GM19025 (cell line): ENCODE measurements at regions not wholly inside any gene's neighbourhood (a gene's known extent, or its start where the extent isn't known, plus 50 kb on each side); places are given as distances from the start of the nearest gene placed in this dataset.

Experiments used
- ATAC-seq: cut with Tn5 transposase; IDR thresholded peaks from one replicate; pipeline ENCODE4 v1.9.1; 2021; ENCODE audit warnings: mild to moderate bottlenecking, low read depth, moderate library complexity; ENCODE audit not compliant: unreplicated experiment

GRCh38 chr10:56782503-56782902 is 421.4 kb upstream of the ZWINT start:
- ATAC-seq = no peak

- no peak for ATAC-seq
Observed at GRCh38 chr10:56771343-56771742, 410.3 kb upstream of the ZWINT start.

- ATAC-seq = no peak
Observed at GRCh38 chr10:56763090-56763489, 402.0 kb upstream of the ZWINT start.

- no peak for ATAC-seq
Observed at GRCh38 chr10:56745490-56745889, 384.4 kb upstream of the ZWINT start.

- no peak for ATAC-seq
Observed at GRCh38 chr10:56728349-56728748, 367.3 kb upstream of the ZWINT start.

GRCh38 chr10:56722912-56723311 is 361.9 kb upstream of the ZWINT start:
- no peak for ATAC-seq

- ATAC-seq = no peak
Observed at GRCh38 chr10:56715262-56715661, 354.2 kb upstream of the ZWINT start.

- ATAC-seq = no peak
Observed at GRCh38 chr10:56698506-56698905, 337.4 kb upstream of the ZWINT start.

GRCh38 chr10:56679578-56679977 is 318.5 kb upstream of the ZWINT start:
- ATAC-seq = no peak

GRCh38 chr10:56662765-56663447 is 301.8 kb upstream of the ZWINT start:
- ATAC-seq = peak; percentile 89

- ATAC-seq = no peak
Observed at GRCh38 chr10:56653289-56653688, 292.2 kb upstream of the ZWINT start.

- ATAC-seq = no peak
Observed at GRCh38 chr10:56646329-56647111, 285.5 kb upstream of the ZWINT start.

GRCh38 chr10:56633876-56634452 is 272.9 kb upstream of the ZWINT start:
- peak; percentile 97 for ATAC-seq

GRCh38 chr10:56632537-56632936 is 271.5 kb upstream of the ZWINT start:
- ATAC-seq = no peak

GRCh38 chr10:56624082-56624481 is 263.0 kb upstream of the ZWINT start:
- ATAC-seq = peak; percentile 54

- peak; percentile 38 for ATAC-seq
Observed at GRCh38 chr10:56623064-56623463, 262.0 kb upstream of the ZWINT start.

- peak; percentile 56 for ATAC-seq
Observed at GRCh38 chr10:56622335-56622973, 261.4 kb upstream of the ZWINT start.

GRCh38 chr10:56606202-56606601 is 245.1 kb upstream of the ZWINT start:
- ATAC-seq = no peak

GRCh38 chr10:56605051-56605450 is 244.0 kb upstream of the ZWINT start:
- no peak for ATAC-seq

GRCh38 chr10:56604624-56605023 is 243.6 kb upstream of the ZWINT start:
- no peak for ATAC-seq

GRCh38 chr10:56599201-56599600 is 238.1 kb upstream of the ZWINT start:
- ATAC-seq = no peak
